ENCODE measurements at regions not wholly inside any gene's neighbourhood (a gene's known extent, or its start where the extent isn't known, plus 50 kb on each side); places are given as distances from the start of the nearest gene placed in this dataset.

- DNase-seq (ENCODE audit: extremely low read depth, insufficient read length), result no peak
- TF ChIP-seq, protein P1, sequence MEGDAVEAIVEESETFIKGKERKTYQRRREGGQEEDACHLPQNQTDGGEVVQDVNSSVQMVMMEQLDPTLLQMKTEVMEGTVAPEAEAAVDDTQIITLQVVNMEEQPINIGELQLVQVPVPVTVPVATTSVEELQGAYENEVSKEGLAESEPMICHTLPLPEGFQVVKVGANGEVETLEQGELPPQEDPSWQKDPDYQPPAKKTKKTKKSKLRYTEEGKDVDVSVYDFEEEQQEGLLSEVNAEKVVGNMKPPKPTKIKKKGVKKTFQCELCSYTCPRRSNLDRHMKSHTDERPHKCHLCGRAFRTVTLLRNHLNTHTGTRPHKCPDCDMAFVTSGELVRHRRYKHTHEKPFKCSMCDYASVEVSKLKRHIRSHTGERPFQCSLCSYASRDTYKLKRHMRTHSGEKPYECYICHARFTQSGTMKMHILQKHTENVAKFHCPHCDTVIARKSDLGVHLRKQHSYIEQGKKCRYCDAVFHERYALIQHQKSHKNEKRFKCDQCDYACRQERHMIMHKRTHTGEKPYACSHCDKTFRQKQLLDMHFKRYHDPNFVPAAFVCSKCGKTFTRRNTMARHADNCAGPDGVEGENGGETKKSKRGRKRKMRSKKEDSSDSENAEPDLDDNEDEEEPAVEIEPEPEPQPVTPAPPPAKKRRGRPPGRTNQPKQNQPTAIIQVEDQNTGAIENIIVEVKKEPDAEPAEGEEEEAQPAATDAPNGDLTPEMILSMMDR (IDR thresholded peaks at IDR 0.05; ENCODE audit: insufficient read depth, low read length, poor library complexity, severe bottlenecking), result no peak
- no peaks in the 10 kb centered on the region; the same call in 1 of the 2 replicates for H3K27me3 ChIP-seq (replicated peaks; ENCODE audit: control insufficient read depth, insufficient read depth, low read length)
- H3K4me3 ChIP-seq (replicated peaks; ENCODE audit: low read depth, low read length), result no peak overlapping the region
- no peaks in the 10 kb centered on the region for H3K36me3 ChIP-seq (ENCODE audit: control insufficient read depth, insufficient read depth, low read length)
These were observed 268.6 kb downstream of the CYRIA start for GRCh38 chr2:16396986-16397385.

DNA sequence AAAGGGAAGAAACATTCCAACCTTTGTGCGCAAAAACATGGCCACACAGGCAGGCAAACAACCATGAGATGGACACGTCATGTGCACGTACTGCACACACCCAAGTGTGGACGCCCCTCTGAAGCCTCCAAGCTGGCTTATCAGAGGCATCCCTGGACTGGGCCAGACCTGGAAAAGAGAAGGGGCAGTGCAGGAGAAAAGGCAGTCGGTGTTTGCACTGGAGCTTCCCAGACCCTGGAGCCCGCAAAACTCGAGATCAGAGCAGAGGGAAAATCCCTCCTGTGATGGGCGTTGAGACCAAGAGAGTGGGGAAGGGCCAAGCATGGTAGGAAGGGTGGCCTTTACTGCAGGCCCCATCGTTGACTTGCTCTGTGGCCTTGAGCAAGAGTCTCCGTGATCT lies 269.5 kb downstream of the CYRIA start:
- no peak overlapping the region for H3K4me3 ChIP-seq (replicated peaks; ENCODE audit: low read depth, low read length)
- H3K36me3 ChIP-seq (ENCODE audit: control insufficient read depth, insufficient read depth, low read length), result no peaks in the 10 kb centered on the region
- DNase-seq (ENCODE audit: extremely low read depth, insufficient read length), result no peak
- H3K27me3 ChIP-seq (replicated peaks; ENCODE audit: control insufficient read depth, insufficient read depth, low read length), result no peaks in the 10 kb centered on the region; the same call in 1 of the 2 replicates
- TF ChIP-seq, protein P1 (IDR thresholded peaks at IDR 0.05; ENCODE audit: insufficient read depth, low read length, poor library complexity, severe bottlenecking), result no peak

DNA sequence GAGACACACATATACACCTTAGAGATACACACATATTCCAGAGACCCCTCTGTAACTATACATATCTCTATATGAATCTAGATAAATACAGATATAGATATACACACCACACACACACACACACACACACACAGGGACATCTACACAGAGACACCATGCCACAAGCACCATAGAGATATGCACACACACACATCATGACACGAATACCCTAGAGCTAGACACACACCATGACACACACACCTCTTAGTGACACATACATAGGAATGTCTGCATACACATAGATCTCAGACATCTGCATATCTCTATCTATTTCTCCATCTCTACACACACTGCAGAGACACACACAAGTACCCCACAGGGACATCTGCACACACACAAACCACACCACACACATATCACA lies 270.0 kb downstream of the CYRIA start:
- no peak overlapping the region for H3K4me3 ChIP-seq (replicated peaks; ENCODE audit: low read depth, low read length)
- DNase-seq (ENCODE audit: extremely low read depth, insufficient read length), result no peak
- TF ChIP-seq, protein P1 (IDR thresholded peaks at IDR 0.05; ENCODE audit: insufficient read depth, low read length, poor library complexity, severe bottlenecking), result no peak
- no peaks in the 10 kb centered on the region for H3K36me3 ChIP-seq (ENCODE audit: control insufficient read depth, insufficient read depth, low read length)
- no peaks in the 10 kb centered on the region; the same call in 1 of the 2 replicates for H3K27me3 ChIP-seq (replicated peaks; ENCODE audit: control insufficient read depth, insufficient read depth, low read length)

DNA sequence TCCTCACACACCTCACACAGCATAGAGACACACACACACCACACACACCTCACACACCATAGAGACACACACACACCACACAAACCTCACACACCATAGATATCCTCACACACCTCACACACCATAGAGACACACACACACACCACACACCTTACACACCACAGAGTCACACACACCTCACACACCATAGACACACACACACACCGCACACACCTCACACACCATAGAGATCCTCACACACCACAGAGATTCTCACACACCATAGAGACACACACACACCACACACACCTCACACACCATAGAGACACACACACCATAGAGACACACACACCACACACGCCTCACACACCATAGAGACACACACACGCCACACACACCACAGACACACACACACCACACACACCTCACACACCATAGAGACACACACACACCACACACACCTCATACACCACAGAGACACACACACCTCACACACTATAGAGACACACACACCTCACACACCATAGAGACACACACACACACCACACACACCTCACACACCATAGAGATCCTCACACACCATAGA lies 270.6 kb downstream of the CYRIA start:
- no peaks in the 10 kb centered on the region for H3K36me3 ChIP-seq (ENCODE audit: control insufficient read depth, insufficient read depth, low read length)
- no peak overlapping the region for H3K4me3 ChIP-seq (replicated peaks; ENCODE audit: low read depth, low read length)

GRCh38 chr2:16394072-16394985 lies 271.3 kb downstream of the CYRIA start:
- TF ChIP-seq, protein P1 (IDR thresholded peaks at IDR 0.05; ENCODE audit: insufficient read depth, low read length, poor library complexity, severe bottlenecking), result no peak
- Histone ChIP-seq H3K4me3 (replicated peaks; ENCODE audit: low read depth, low read length) (no peak overlapping the region), H3K27me3 (replicated peaks; ENCODE audit: control insufficient read depth, insufficient read depth, low read length) (no peaks in the 10 kb centered on the region; the same call in 1 of the 2 replicates), H3K36me3 (ENCODE audit: control insufficient read depth, insufficient read depth, low read length) (no peaks in the 10 kb centered on the region)
- no peak for DNase-seq (ENCODE audit: extremely low read depth, insufficient read length)

More for the DNA sequence above, 270.6 kb downstream of the CYRIA start:
- TF ChIP-seq, protein P1 (IDR thresholded peaks at IDR 0.05; ENCODE audit: insufficient read depth, low read length, poor library complexity, severe bottlenecking), result no peak
- H3K27me3 ChIP-seq (replicated peaks; ENCODE audit: control insufficient read depth, insufficient read depth, low read length), result no peaks in the 10 kb centered on the region; the same call in 1 of the 2 replicates
- no peak for DNase-seq (ENCODE audit: extremely low read depth, insufficient read length)
